ENCODE measurements at regions not wholly inside any gene's neighbourhood (a gene's known extent, or its start where the extent isn't known, plus 50 kb on each side); places are given as distances from the start of the nearest gene placed in this dataset.

GRCh38 chr2:11042841-11043240, 112.4 kb upstream of the SLC66A3 start:
- BruUV-seq (replicated peaks): no TSS peak
- H3K27me3 ChIP-seq (replicated peaks; ENCODE audit: insufficient read depth, low read depth, low read length, poor library complexity): no peaks in the 10 kb centered on the region
- no peak for TF ChIP-seq CTCF (conservative IDR thresholded peaks at IDR 0.05; ENCODE audit: low read depth, low read length)
- no peak for TF ChIP-seq EZH2 (IDR thresholded peaks at IDR 0.05; ENCODE audit: borderline replicate concordance, low read depth, low read length, poor library complexity, severe bottlenecking)
- no peaks in the 10 kb centered on the region for H3K36me3 ChIP-seq (ENCODE audit: insufficient read depth, low read length, poor library complexity, severe bottlenecking)
- peaks cover 11% of the 10 kb centered on the region for H3K9me3 ChIP-seq (ENCODE audit: low read depth, low read length, poor library complexity, severe bottlenecking)
- intact Hi-C loops (cut with micrococcal nuclease; ENCODE audit: unreplicated experiment): no loop called here
- POLR2A ChIA-PET (ENCODE audit: low non-redundant PET): no interaction called here
- H3K4me3 ChIP-seq (ENCODE audit: low read depth, low read length, poor library complexity, severe bottlenecking): no peak overlapping the region
- CTCF ChIA-PET: no interaction called here
- H3K4me1 ChIP-seq (ENCODE audit: insufficient read depth, low read length, poor library complexity, severe bottlenecking): no peaks in the 10 kb centered on the region
- no peak overlapping the region for H3K27ac ChIP-seq (ENCODE audit: low read depth, low read length, poor library complexity, severe bottlenecking)
- no peak for DNase-seq (ENCODE audit: low spot score)

GRCh38 chr2:11043245-11043644, 112.0 kb upstream of the SLC66A3 start:
- no peak overlapping the region for H3K27ac ChIP-seq (ENCODE audit: low read depth, low read length, poor library complexity, severe bottlenecking)
- no peak for DNase-seq (ENCODE audit: low spot score)
- ChIA-PET POLR2A (ENCODE audit: low non-redundant PET) (no interaction called here), CTCF (no interaction called here)
- no peak overlapping the region for H3K4me3 ChIP-seq (ENCODE audit: low read depth, low read length, poor library complexity, severe bottlenecking)
- no peak for TF ChIP-seq CTCF (conservative IDR thresholded peaks at IDR 0.05; ENCODE audit: low read depth, low read length)
- TF ChIP-seq EZH2 (IDR thresholded peaks at IDR 0.05; ENCODE audit: borderline replicate concordance, low read depth, low read length, poor library complexity, severe bottlenecking): no peak
- no peaks in the 10 kb centered on the region for H3K27me3 ChIP-seq (replicated peaks; ENCODE audit: insufficient read depth, low read depth, low read length, poor library complexity)
- H3K9me3 ChIP-seq (ENCODE audit: low read depth, low read length, poor library complexity, severe bottlenecking): peaks cover 8% of the 10 kb centered on the region
- H3K36me3 ChIP-seq (ENCODE audit: insufficient read depth, low read length, poor library complexity, severe bottlenecking): no peaks in the 10 kb centered on the region
- BruUV-seq (replicated peaks): no TSS peak
- intact Hi-C loops (cut with micrococcal nuclease; ENCODE audit: unreplicated experiment): no loop called here
- H3K4me1 ChIP-seq (ENCODE audit: insufficient read depth, low read length, poor library complexity, severe bottlenecking): no peaks in the 10 kb centered on the region

- TF ChIP-seq EZH2 (IDR thresholded peaks at IDR 0.05; ENCODE audit: borderline replicate concordance, low read depth, low read length, poor library complexity, severe bottlenecking) (no peak), CTCF (conservative IDR thresholded peaks at IDR 0.05; ENCODE audit: low read depth, low read length) (no peak)
- no peaks in the 10 kb centered on the region for H3K36me3 ChIP-seq (ENCODE audit: insufficient read depth, low read length, poor library complexity, severe bottlenecking)
- H3K4me1 ChIP-seq (ENCODE audit: insufficient read depth, low read length, poor library complexity, severe bottlenecking): no peaks in the 10 kb centered on the region
- no TSS peak for BruUV-seq (replicated peaks)
- no peak overlapping the region for H3K27ac ChIP-seq (ENCODE audit: low read depth, low read length, poor library complexity, severe bottlenecking)
- POLR2A ChIA-PET (ENCODE audit: low non-redundant PET): no interaction called here
- CTCF ChIA-PET: no interaction called here
- no peaks in the 10 kb centered on the region for H3K9me3 ChIP-seq (ENCODE audit: low read depth, low read length, poor library complexity, severe bottlenecking)
- H3K4me3 ChIP-seq (ENCODE audit: low read depth, low read length, poor library complexity, severe bottlenecking): no peak overlapping the region
- intact Hi-C loops (cut with micrococcal nuclease; ENCODE audit: unreplicated experiment): no loop called here
- no peak for DNase-seq (ENCODE audit: low spot score)
- H3K27me3 ChIP-seq (replicated peaks; ENCODE audit: insufficient read depth, low read depth, low read length, poor library complexity): no peaks in the 10 kb centered on the region
These were observed 111.1 kb upstream of the SLC66A3 start for GRCh38 chr2:11044201-11044600.
